ENCODE measurements at regions not wholly inside any gene's neighbourhood (a gene's known extent, or its start where the extent isn't known, plus 50 kb on each side); places are given as distances from the start of the nearest gene placed in this dataset.

- ATAC-seq (no peak), DNase-seq (no peak)
- intact Hi-C loops (cut with DNase I) = no loop called here
Measured at GRCh38 chr6:21450149-21450548, 143.4 kb upstream of the SOX4 start.

- no peak for ATAC-seq
- DNase-seq = no peak
- intact Hi-C loops (cut with DNase I) = no loop called here
Measured at GRCh38 chr6:21450628-21451027, 142.9 kb upstream of the SOX4 start.

GRCh38 chr6:21451546-21452013, 142.0 kb upstream of the SOX4 start:
- no peak for DNase-seq
- intact Hi-C loops (cut with DNase I) = no loop called here
- no peak for ATAC-seq

- intact Hi-C loops (cut with DNase I) = no loop called here
- ATAC-seq (no peak), DNase-seq (no peak)
Measured at GRCh38 chr6:21454262-21454661, 139.3 kb upstream of the SOX4 start.

- DNase-seq (no peak), ATAC-seq (peak; percentile 44 to 80)
- intact Hi-C loops (cut with DNase I) = no loop called here
Measured at GRCh38 chr6:21455071-21455470, 138.5 kb upstream of the SOX4 start.

GRCh38 chr6:21457647-21458046, 135.9 kb upstream of the SOX4 start:
- no peak for ATAC-seq

GRCh38 chr6:21459641-21460040, 133.9 kb upstream of the SOX4 start:
- intact Hi-C loops (cut with DNase I) = no loop called here
- ATAC-seq (peak in 1 of 2 donors; percentile 47), DNase-seq (no peak)

More at GRCh38 chr6:21457647-21458046, 135.9 kb upstream of the SOX4 start:
- intact Hi-C loops (cut with DNase I) = no loop called here
- DNase-seq = no peak

GRCh38 chr6:21461844-21462518, 131.6 kb upstream of the SOX4 start:
- intact Hi-C loops (cut with DNase I) = no loop called here

GRCh38 chr6:21462519-21462852, 131.1 kb upstream of the SOX4 start:
- ATAC-seq (no peak), DNase-seq (no peak)
- intact Hi-C loops (cut with DNase I) = no loop called here

More at GRCh38 chr6:21461844-21462518, 131.6 kb upstream of the SOX4 start:
- DNase-seq (no peak), ATAC-seq (no peak)

- intact Hi-C loops (cut with DNase I) = no loop called here
- DNase-seq (no peak), ATAC-seq (no peak)
Measured at GRCh38 chr6:21467091-21467490, 126.5 kb upstream of the SOX4 start.

GRCh38 chr6:21468461-21468860, 125.1 kb upstream of the SOX4 start:
- DNase-seq = no peak
- intact Hi-C loops (cut with DNase I) = no loop called here
- ATAC-seq = no peak

GRCh38 chr6:21469213-21469612, 124.3 kb upstream of the SOX4 start:
- ATAC-seq (no peak), DNase-seq (no peak)
- intact Hi-C loops (cut with DNase I) = no loop called here

GRCh38 chr6:21476112-21476511, 117.4 kb upstream of the SOX4 start:
- DNase-seq = no peak
- intact Hi-C loops (cut with DNase I) = no loop called here

GRCh38 chr6:21478411-21478810, 115.1 kb upstream of the SOX4 start:
- ATAC-seq (no peak), DNase-seq (no peak)
- intact Hi-C loops (cut with DNase I) = no loop called here

More at GRCh38 chr6:21476112-21476511, 117.4 kb upstream of the SOX4 start:
- ATAC-seq = no peak

GRCh38 chr6:21478883-21479539, 114.5 kb upstream of the SOX4 start:
- ATAC-seq (peak; percentile 83 to 87), DNase-seq (peak; percentile 28)
- intact Hi-C loops (cut with DNase I) = no loop called here

GRCh38 chr6:21486115-21486514, 107.4 kb upstream of the SOX4 start:
- no peak for ATAC-seq
- no peak for DNase-seq
- intact Hi-C loops (cut with DNase I) = no loop called here

- ATAC-seq (no peak), DNase-seq (no peak)
- intact Hi-C loops (cut with DNase I) = no loop called here
Measured at GRCh38 chr6:21489826-21490225, 103.7 kb upstream of the SOX4 start.

- no peak for DNase-seq
- no peak for ATAC-seq
- intact Hi-C loops (cut with DNase I) = no loop called here
Measured at GRCh38 chr6:21491955-21492354, 101.6 kb upstream of the SOX4 start.

- intact Hi-C loops (cut with DNase I) = no loop called here
- DNase-seq (no peak), ATAC-seq (no peak)
Measured at GRCh38 chr6:21494505-21494904, 99.0 kb upstream of the SOX4 start.

- ATAC-seq (no peak), DNase-seq (no peak)
- intact Hi-C loops (cut with DNase I) = no loop called here
Measured at GRCh38 chr6:21496196-21496595, 97.4 kb upstream of the SOX4 start.

GRCh38 chr6:21496706-21497105, 96.8 kb upstream of the SOX4 start:
- no peak for ATAC-seq
- intact Hi-C loops (cut with DNase I) = no loop called here
- no peak for DNase-seq
